Upper lobe of left lung (tissue), 6 donors: ENCODE measurements at regions not wholly inside any gene's neighbourhood (a gene's known extent, or its start where the extent isn't known, plus 50 kb on each side); places are given as distances from the start of the nearest gene placed in this dataset.
A peak's percentile ranks its signal among the peaks of the same experiment; 100 is the strongest.

Experiments used
- ATAC-seq, 2 donors: fragments of 200-7000 bp; cut with Tn5 transposase; one replicate each; pipeline ENCODE4 v1.9.1; 2022; ENCODE audit warnings: mild to moderate bottlenecking in 2 of 2, moderate library complexity in 2 of 2; ENCODE audit not compliant: low FRiP score in 2 of 2
- DNase-seq, 2 donors: peaks; one replicate each; pipeline ENCODE4 v3.0.0-alpha.2; 2019 to 2020
- H3K27ac ChIP-seq, 4 donors: fragments of 200-600 bp; sonication (generic); one replicate each; pipeline ENCODE4 v1.5.1; 2016 to 2019
- H3K27me3 ChIP-seq, 4 donors: fragments of 200-600 bp; sonication (generic); one replicate each; pipeline ENCODE4 v1.5.1; 2017 to 2019
- H3K36me3 ChIP-seq, 4 donors: fragments of 200-600 bp; sonication (generic); one replicate each; pipeline ENCODE4 v1.5.1; 2016 to 2019
- H3K4me1 ChIP-seq, 4 donors: fragments of 200-600 bp; sonication (generic); one replicate each; pipeline ENCODE4 v1.5.1; 2018 to 2019
- H3K4me3 ChIP-seq, 4 donors: fragments of 200-600 bp; sonication (generic); one replicate each; pipeline ENCODE4 v1.5.1; 2017 to 2019; ENCODE audit warnings: mild to moderate bottlenecking in 2 of 4, moderate library complexity in 1 of 4
- H3K9me3 ChIP-seq, 4 donors: fragments of 200-600 bp; sonication (generic); one replicate each; pipeline ENCODE4 v1.5.1; 2018 to 2019
- CTCF ChIP-seq, 6 experiments: fragments of 450-650 bp in 4 of 6; fragments of 200-600 bp in 2 of 6; sonication (generic) in 2 of 6; IDR thresholded peaks; one replicate each; pipeline ENCODE4 v1.5.1; 2016 to 2019; ENCODE audit warnings: antibody characterized with exemption in 6 of 6
- EP300 ChIP-seq, 4 donors: sonication (generic); formaldehyde crosslinking; IDR thresholded peaks; one replicate each; pipeline ENCODE4 v1.5.1; 2017; ENCODE audit warnings: antibody characterized with exemption in 4 of 4, control low read depth in 2 of 4
- POLR2A ChIP-seq, 4 donors: fragments of 450-650 bp; IDR thresholded peaks; one replicate each; pipeline ENCODE4 v1.5.1; 2016 to 2017; ENCODE audit warnings: antibody characterized with exemption in 4 of 4, mild to moderate bottlenecking in 2 of 4
- POLR2AphosphoS5 ChIP-seq, 2 donors: sonication (generic); formaldehyde crosslinking; IDR thresholded peaks; one replicate each; pipeline ENCODE4 v1.5.1; 2017; ENCODE audit warnings: antibody characterized with exemption in 2 of 2
- WGBS, 2 donors: methylation state at CpG; one replicate each; pipeline ENCODE4 v1.1.5; 2017 to 2018; 5-methylcytosine and 5-hydroxymethylcytosine counted together
- donor health status: DM: no; HTN: no; CAD: no; lungs with moderate emphysema.
- donor health status: DM: no; HTN: yes; CAD: no; lungs with severe emphysema.

- no peak overlapping the region for H3K27ac ChIP-seq
- H3K9me3 ChIP-seq = no peaks in the 10 kb centered on the region
- no peak overlapping the region for H3K4me3 ChIP-seq
- TF ChIP-seq POLR2AphosphoS5 (IDR thresholded peaks at IDR 0.05) (no peak), CTCF (IDR thresholded peaks at IDR 0.05) (no peak), POLR2A (IDR thresholded peaks at IDR 0.05) (no peak), EP300 (IDR thresholded peaks at IDR 0.05) (no peak)
- DNase-seq = no peak
- 92 to 97% methylated on average over 4 of the region's 4 CpGs for WGBS, 2 donors
- H3K27me3 ChIP-seq = no peaks in the 10 kb centered on the region
- H3K36me3 ChIP-seq = no peaks in the 10 kb centered on the region
- no peak for ATAC-seq
- peaks cover 0 to 14% (median 0%) of the 10 kb centered on the region in 4 donors for H3K4me1 ChIP-seq
Measured at GRCh38 chr13:106102786-106103185, 432.7 kb downstream of the EFNB2 start.

- ATAC-seq (no peak), DNase-seq (no peak)
- no peak overlapping the region for H3K27ac ChIP-seq
- 88 to 96% methylated on average over 5 of the region's 5 CpGs for WGBS, 2 donors
- H3K9me3 ChIP-seq = no peaks in the 10 kb centered on the region
- no peaks in the 10 kb centered on the region for H3K27me3 ChIP-seq
- TF ChIP-seq POLR2A (IDR thresholded peaks at IDR 0.05) (no peak), CTCF (IDR thresholded peaks at IDR 0.05) (no peak), POLR2AphosphoS5 (IDR thresholded peaks at IDR 0.05) (no peak), EP300 (IDR thresholded peaks at IDR 0.05) (no peak)
- no peak overlapping the region for H3K4me3 ChIP-seq
- H3K36me3 ChIP-seq = no peaks in the 10 kb centered on the region
- peaks cover 0 to 14% (median 0%) of the 10 kb centered on the region in 4 donors for H3K4me1 ChIP-seq
Measured at GRCh38 chr13:106101201-106101600, 434.3 kb downstream of the EFNB2 start.

GRCh38 chr13:106100171-106100919 is 435.1 kb downstream of the EFNB2 start:
- H3K9me3 ChIP-seq = no peaks in the 10 kb centered on the region
- H3K27me3 ChIP-seq = no peaks in the 10 kb centered on the region
- 48 to 54% methylated on average over 8 of the region's 8 CpGs for WGBS, 2 donors
- H3K36me3 ChIP-seq = no peaks in the 10 kb centered on the region
- ATAC-seq (peak; percentile 25 to 32), DNase-seq (no peak)
- TF ChIP-seq EP300 (IDR thresholded peaks at IDR 0.05) = no peak
- TF ChIP-seq POLR2A (IDR thresholded peaks at IDR 0.05) = no peak
- TF ChIP-seq POLR2AphosphoS5 (IDR thresholded peaks at IDR 0.05) = no peak
- no peak overlapping the region for H3K4me3 ChIP-seq
- H3K27ac ChIP-seq = peak overlapping the region in 1 of 4 donors; percentile 55
- H3K4me1 ChIP-seq = peaks cover 0 to 14% (median 0%) of the 10 kb centered on the region in 4 donors

GRCh38 chr13:106099765-106100164 is 435.7 kb downstream of the EFNB2 start:
- Histone ChIP-seq H3K36me3 (no peaks in the 10 kb centered on the region), H3K27me3 (no peaks in the 10 kb centered on the region), H3K9me3 (no peaks in the 10 kb centered on the region), H3K4me1 (peaks cover 0 to 14% (median 0%) of the 10 kb centered on the region in 4 donors), H3K4me3 (no peak overlapping the region), H3K27ac (no peak overlapping the region)
- TF ChIP-seq EP300 (IDR thresholded peaks at IDR 0.05) = no peak
- no peak for TF ChIP-seq POLR2A (IDR thresholded peaks at IDR 0.05)
- no peak for TF ChIP-seq POLR2AphosphoS5 (IDR thresholded peaks at IDR 0.05)
- no peak for TF ChIP-seq CTCF (IDR thresholded peaks at IDR 0.05)
- DNase-seq (no peak), ATAC-seq (no peak)
- WGBS, 2 donors = 94 to 98% methylated on average over 13 of the region's 13 CpGs

- H3K4me1 ChIP-seq = peaks cover 0 to 14% (median 0%) of the 10 kb centered on the region in 4 donors
- H3K4me3 ChIP-seq = no peak overlapping the region
- WGBS, 2 donors = 96 to 100% methylated on average over 3 of the region's 3 CpGs
- no peaks in the 10 kb centered on the region for H3K27me3 ChIP-seq
- H3K36me3 ChIP-seq = no peaks in the 10 kb centered on the region
- no peak for ATAC-seq
- DNase-seq = no peak
- no peak for TF ChIP-seq POLR2AphosphoS5 (IDR thresholded peaks at IDR 0.05)
- TF ChIP-seq CTCF (IDR thresholded peaks at IDR 0.05) = no peak
- no peak for TF ChIP-seq POLR2A (IDR thresholded peaks at IDR 0.05)
- TF ChIP-seq EP300 (IDR thresholded peaks at IDR 0.05) = no peak
- H3K9me3 ChIP-seq = no peaks in the 10 kb centered on the region
- no peak overlapping the region for H3K27ac ChIP-seq
Measured at GRCh38 chr13:106098778-106099177, 436.7 kb downstream of the EFNB2 start.
